Keratinocyte (primary cell): ENCODE measurements at regions not wholly inside any gene's neighbourhood (a gene's known extent, or its start where the extent isn't known, plus 50 kb on each side); places are given as distances from the start of the nearest gene placed in this dataset.

ENCODE experiments used
- DNase-seq: peaks from one replicate; pipeline ENCODE4 v3.0.0-alpha.2; 2011; ENCODE audit warnings: low read depth, missing footprints, low spot score
- FAIRE-seq: peaks from 2 replicates; lab custom pipeline; 2011; peaks lifted over from hg19 to GRCh38; lab: Jason Lieb, UNC
- H2AFZ ChIP-seq: 2 replicates; pipeline ENCODE4 v1.6.0; 2012; ENCODE audit warnings: low read length, control low read depth, inconsistent platforms; ENCODE audit not compliant: control insufficient read depth
- H3K27ac ChIP-seq: 2 replicates; pipeline ENCODE4 v1.5.1; 2011; ENCODE audit warnings: low read length; ENCODE audit not compliant: control insufficient read depth, insufficient read depth
- H3K27me3 ChIP-seq: 3 replicates; pipeline ENCODE4 v1.6.0; 2011; ENCODE audit warnings: low read length; ENCODE audit not compliant: control insufficient read depth, insufficient read depth; ENCODE audit errors: extremely low read depth
- H3K36me3 ChIP-seq, 2 experiments: 2 replicates in 1 of 2; 3 replicates in 1 of 2; pipeline ENCODE4 v1.5.1; 2011; ENCODE audit warnings: low read length in 2 of 2, mild to moderate bottlenecking in 1 of 2; ENCODE audit not compliant: control insufficient read depth in 2 of 2, insufficient read depth in 2 of 2; ENCODE audit errors: extremely low read depth in 1 of 2
- H3K4me1 ChIP-seq: 3 replicates; pipeline ENCODE4 v1.5.1; 2011; ENCODE audit warnings: low read length; ENCODE audit not compliant: control insufficient read depth, insufficient read depth; ENCODE audit errors: extremely low read depth
- H3K4me2 ChIP-seq: 3 replicates; pipeline ENCODE4 v1.6.0; 2011; ENCODE audit warnings: low read depth, low read length; ENCODE audit not compliant: control insufficient read depth, insufficient read depth; ENCODE audit errors: extremely low read depth
- H3K4me3 ChIP-seq, 3 experiments: fragments of 200-600 bp in 1 of 3; sonication (generic) in 1 of 3; 2 replicates in 2 of 3; 3 replicates in 1 of 3; pipeline ENCODE4 v1.5.1; 2011 to 2016; ENCODE audit warnings: low read length in 3 of 3, mild to moderate bottlenecking in 3 of 3, control low read depth in 2 of 3, inconsistent platforms in 1 of 3, low read depth in 1 of 3, mixed read lengths in 1 of 3, mixed run types in 1 of 3, moderate library complexity in 1 of 3; ENCODE audit not compliant: control insufficient read depth in 2 of 3, insufficient read depth in 2 of 3; ENCODE audit errors: extremely low read depth in 1 of 3
- H3K79me2 ChIP-seq: 2 replicates; pipeline ENCODE4 v1.6.0; 2012; ENCODE audit warnings: low read length; ENCODE audit not compliant: control insufficient read depth, insufficient read depth
- H3K9ac ChIP-seq: 3 replicates; pipeline ENCODE4 v1.6.0; 2011; ENCODE audit warnings: low read length; ENCODE audit not compliant: control insufficient read depth, insufficient read depth; ENCODE audit errors: extremely low read depth
- H3K9me1 ChIP-seq: 3 replicates; pipeline ENCODE4 v1.6.0; 2011; ENCODE audit warnings: low read length; ENCODE audit not compliant: control insufficient read depth, insufficient read depth; ENCODE audit errors: extremely low read depth
- H3K9me3 ChIP-seq: 2 replicates; pipeline ENCODE4 v1.5.1; 2012; ENCODE audit warnings: low read depth, low read length; ENCODE audit not compliant: control insufficient read depth
- H4K20me1 ChIP-seq: 3 replicates; pipeline ENCODE4 v1.6.0; 2011; ENCODE audit warnings: low read length; ENCODE audit not compliant: control insufficient read depth, insufficient read depth; ENCODE audit errors: extremely low read depth
- CTCF ChIP-seq, 3 experiments: IDR thresholded peaks in 1 of 3; conservative IDR thresholded peaks in 1 of 3; optimal IDR thresholded peaks in 1 of 3; 2 replicates in 2 of 3; 3 replicates in 1 of 3; pipeline versions ENCODE3 to v1.5.1; 2011; ENCODE audit warnings: low read length in 3 of 3, mild to moderate bottlenecking in 3 of 3, moderate library complexity in 2 of 3, control low read depth in 1 of 3, inconsistent platforms in 1 of 3; ENCODE audit not compliant: insufficient read depth in 2 of 3; ENCODE audit errors: extremely low read depth in 1 of 3
- EZH2 ChIP-seq: IDR thresholded peaks from one replicate; pipeline ENCODE4 v1.6.1; 2012; ENCODE audit warnings: inconsistent platforms, mild to moderate bottlenecking, low read length, moderate library complexity
- dilution Hi-C: fragments of 300-500 bp; cut with MboI; formaldehyde crosslinking; loops from one replicate; pipeline ENCODE4 v1.7.0; 2020; ENCODE audit warnings: low sequenced_read_pairs; ENCODE audit not compliant: extremely low pct_ligation_motif_present

- Histone ChIP-seq H3K27ac (no peak overlapping the region), H3K27me3 (no peaks in the 10 kb centered on the region), H3K9me1 (no peaks in the 10 kb centered on the region), H3K4me1 (no peaks in the 10 kb centered on the region), H3K79me2 (no peaks in the 10 kb centered on the region), H3K9me3 (no peaks in the 10 kb centered on the region), H3K9ac (no peak overlapping the region), H4K20me1 (no peaks in the 10 kb centered on the region), H3K36me3 (no peaks in the 10 kb centered on the region), H3K4me2 (no peak overlapping the region), H3K4me3 (no peak overlapping the region), H2AFZ (no peak overlapping the region)
- dilution Hi-C loops, result no loop called here
- TF ChIP-seq CTCF (optimal IDR thresholded peaks at IDR 0.05 in 1 of 3, IDR thresholded peaks at IDR 0.05 in 1 of 3, conservative IDR thresholded peaks at IDR 0.05 in 1 of 3; ENCODE audit: extremely low read depth in 1 of 3, insufficient read depth in 2 of 3, low read length in 3 of 3) (no peak), EZH2 (no peak)
- DNase-seq (no peak), FAIRE-seq (no peak)
Observed at GRCh38 chr12:114254998-114255397, 150.9 kb downstream of the TBX5 start.

DNA sequence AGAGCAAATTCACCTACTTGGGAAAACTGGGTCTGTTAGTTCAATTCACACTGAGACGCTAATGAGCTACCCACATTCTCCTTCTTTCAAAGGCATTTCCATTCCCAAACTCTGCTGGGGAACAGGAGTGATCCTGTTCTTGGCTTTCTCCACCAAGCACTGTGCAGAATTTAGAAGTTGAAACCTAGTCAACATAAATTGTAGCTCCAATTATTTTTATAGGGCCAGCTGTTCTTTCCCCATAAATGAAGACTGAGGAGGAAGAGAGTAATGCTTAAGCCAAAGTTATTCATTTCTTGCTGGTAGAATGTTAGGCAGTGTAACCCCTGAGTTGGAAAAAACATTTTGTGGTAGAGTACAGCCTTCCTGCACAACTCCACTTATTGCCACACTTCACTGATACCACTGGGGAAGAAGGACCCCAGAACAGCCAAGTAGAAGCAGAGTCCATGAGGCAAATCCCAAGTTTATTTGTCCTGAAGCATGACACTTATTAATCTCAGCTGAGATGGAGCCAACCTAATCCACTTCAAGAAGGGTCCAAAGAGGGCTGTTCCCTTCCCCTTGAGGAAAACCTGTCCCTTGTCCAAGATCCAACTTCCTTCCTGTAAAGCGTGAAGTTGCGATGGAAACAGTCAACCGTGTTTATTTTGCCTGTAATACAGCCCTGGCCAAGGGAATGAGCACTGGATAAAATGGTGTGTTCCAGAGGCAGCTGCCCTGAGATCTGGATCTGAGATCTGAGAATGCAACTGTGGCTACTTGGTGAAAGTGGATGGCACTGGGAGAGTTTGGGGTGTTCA lies 151.8 kb downstream of the TBX5 start:
- H4K20me1 ChIP-seq, result no peaks in the 10 kb centered on the region
- no peaks in the 10 kb centered on the region for H3K9me3 ChIP-seq
- dilution Hi-C loops, result no loop called here
- no peak overlapping the region for H3K27ac ChIP-seq
- no peaks in the 10 kb centered on the region for H3K4me1 ChIP-seq
- no peak for DNase-seq
- H2AFZ ChIP-seq, result no peak overlapping the region
- no peaks in the 10 kb centered on the region for H3K27me3 ChIP-seq
- no peak for FAIRE-seq
- no peaks in the 10 kb centered on the region for H3K9me1 ChIP-seq
- no peaks in the 10 kb centered on the region for H3K36me3 ChIP-seq
- H3K4me2 ChIP-seq, result no peak overlapping the region
- H3K9ac ChIP-seq, result no peak overlapping the region
- no peak for TF ChIP-seq EZH2
- TF ChIP-seq CTCF (optimal IDR thresholded peaks at IDR 0.05 in 1 of 3, IDR thresholded peaks at IDR 0.05 in 1 of 3, conservative IDR thresholded peaks at IDR 0.05 in 1 of 3; ENCODE audit: extremely low read depth in 1 of 3, insufficient read depth in 2 of 3, low read length in 3 of 3), result no peak
- no peaks in the 10 kb centered on the region for H3K79me2 ChIP-seq
- H3K4me3 ChIP-seq, result no peak overlapping the region
